ENCODE measurements at regions not wholly inside any gene's neighbourhood (a gene's known extent, or its start where the extent isn't known, plus 50 kb on each side); places are given as distances from the start of the nearest gene placed in this dataset.
"Not testable (repeated sequence)": the region's sequence is repeated elsewhere in the genome, so short reads cannot be mapped to it uniquely, and the experiment has no call there.

GRCh38 chr14:30270200-30271161, 288.5 kb upstream of the G2E3 start:
- peak; percentile 59 for DNase-seq

- no peak for DNase-seq
Measured at GRCh38 chr14:30271811-30272323, 287.1 kb upstream of the G2E3 start.

GRCh38 chr14:30272848-30273832, 285.8 kb upstream of the G2E3 start:
- no peak for DNase-seq

GRCh38 chr14:30275604-30276003, 283.4 kb upstream of the G2E3 start:
- DNase-seq: no peak

GRCh38 chr14:30277268-30277667, 281.7 kb upstream of the G2E3 start:
- DNase-seq: no peak

- DNase-seq: not testable (repeated sequence)
Measured at GRCh38 chr14:30278856-30279255, 280.1 kb upstream of the G2E3 start.

- no peak for DNase-seq
Measured at GRCh38 chr14:30283822-30284446, 275.0 kb upstream of the G2E3 start.

- no peak for DNase-seq
Measured at GRCh38 chr14:30284808-30285207, 274.1 kb upstream of the G2E3 start.

GRCh38 chr14:30287579-30288445, 271.1 kb upstream of the G2E3 start:
- no peak for DNase-seq

GRCh38 chr14:30290001-30290400, 269.0 kb upstream of the G2E3 start:
- no peak for DNase-seq

GRCh38 chr14:30291216-30291615, 267.7 kb upstream of the G2E3 start:
- DNase-seq: no peak

GRCh38 chr14:30292541-30292940, 266.4 kb upstream of the G2E3 start:
- no peak for DNase-seq

GRCh38 chr14:30295980-30296379, 263.0 kb upstream of the G2E3 start:
- no peak for DNase-seq

- peak; percentile 8 for DNase-seq
Measured at GRCh38 chr14:30296931-30297405, 262.0 kb upstream of the G2E3 start.

- DNase-seq: no peak
Measured at GRCh38 chr14:30297876-30298795, 260.8 kb upstream of the G2E3 start.

- no peak for DNase-seq
Measured at GRCh38 chr14:30299915-30300314, 259.0 kb upstream of the G2E3 start.

GRCh38 chr14:30303350-30303749, 255.6 kb upstream of the G2E3 start:
- no peak for DNase-seq

GRCh38 chr14:30305346-30305745, 253.6 kb upstream of the G2E3 start:
- no peak for DNase-seq

GRCh38 chr14:30309405-30309804, 249.6 kb upstream of the G2E3 start:
- DNase-seq: no peak

GRCh38 chr14:30312214-30312613, 246.7 kb upstream of the G2E3 start:
- DNase-seq: no peak
